ENCODE measurements at regions not wholly inside any gene's neighbourhood (a gene's known extent, or its start where the extent isn't known, plus 50 kb on each side); places are given as distances from the start of the nearest gene placed in this dataset.

DNA sequence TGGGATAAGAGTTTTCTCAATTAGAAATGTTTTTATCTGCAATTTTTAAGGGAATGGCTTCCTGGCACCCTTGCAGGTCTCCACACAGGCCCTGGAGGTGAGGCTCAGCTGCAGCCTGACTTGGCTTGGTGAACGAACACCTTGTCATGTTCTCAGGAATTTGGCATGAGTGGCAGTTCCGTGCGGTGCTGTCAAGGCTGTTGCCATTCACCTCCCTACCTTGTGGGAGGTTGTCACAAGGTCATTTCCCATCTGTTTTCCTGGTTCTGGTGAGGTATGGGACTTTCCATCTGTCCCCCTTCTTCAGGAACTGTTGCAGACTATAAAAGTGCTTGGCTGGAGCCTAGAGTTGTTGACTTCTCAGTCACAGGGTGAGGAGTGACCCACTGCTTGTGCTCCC, 82.9 kb downstream of the ELOVL4 start:
- Mint-ChIP-seq H3K27me3 (peaks cover 22% of the 10 kb centered on the region), H3K4me1 (peaks cover 7% of the 10 kb centered on the region), H3K36me3 (no peaks in the 10 kb centered on the region), H3K27ac (no peak overlapping the region), H3K4me3 (no peak overlapping the region), H3K9me3 (no peaks in the 10 kb centered on the region)
- ATAC-seq (ENCODE audit: low read depth) (no peak), DNase-seq (no peak)
- POLR2A ChIA-PET: no interaction called here

DNA sequence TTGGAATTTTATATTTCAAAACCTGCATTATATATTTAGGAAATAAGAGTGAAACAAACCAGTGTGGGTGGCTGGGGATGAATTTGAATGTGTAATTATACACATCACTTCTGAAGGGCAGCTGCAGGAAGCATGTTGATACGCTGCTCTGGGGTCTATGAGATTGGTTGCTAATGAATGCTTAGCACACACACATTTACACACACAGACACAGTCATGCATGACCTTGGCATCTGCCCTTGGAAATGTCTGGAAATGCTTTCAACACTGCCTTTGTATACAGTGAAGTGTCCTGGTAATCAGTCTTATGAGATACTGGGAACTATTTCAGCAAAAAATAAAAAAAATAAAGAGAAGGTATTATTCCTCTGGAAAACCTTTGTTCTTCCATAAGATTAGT, 83.4 kb downstream of the ELOVL4 start:
- Mint-ChIP-seq H3K4me3 (no peak overlapping the region), H3K4me1 (peaks cover 6% of the 10 kb centered on the region), H3K9me3 (no peaks in the 10 kb centered on the region), H3K36me3 (no peaks in the 10 kb centered on the region), H3K27ac (no peak overlapping the region), H3K27me3 (peaks cover 22% of the 10 kb centered on the region)
- ATAC-seq (ENCODE audit: low read depth) (no peak), DNase-seq (no peak)
- POLR2A ChIA-PET: no interaction called here

DNA sequence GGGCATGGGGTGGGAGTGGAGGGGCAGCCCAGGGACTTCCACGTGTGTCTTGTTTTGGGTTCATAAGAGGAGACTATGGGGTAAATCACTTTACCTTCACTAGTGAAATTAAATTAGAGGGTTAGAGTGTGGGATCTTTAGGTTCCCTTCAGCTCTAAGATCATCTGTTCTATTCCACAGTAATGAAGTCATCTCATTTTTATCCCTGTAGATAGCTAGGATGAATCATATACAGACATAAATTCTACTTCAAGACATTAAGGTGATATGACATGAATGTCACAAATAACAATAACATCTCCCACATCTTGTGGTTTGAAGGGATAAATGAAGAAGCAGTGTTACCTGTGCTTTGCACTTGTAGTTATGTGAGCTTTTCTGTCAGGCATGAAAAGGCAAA, 83.8 kb downstream of the ELOVL4 start:
- POLR2A ChIA-PET: no interaction called here
- Mint-ChIP-seq H3K36me3 (no peaks in the 10 kb centered on the region), H3K27ac (no peak overlapping the region), H3K9me3 (no peaks in the 10 kb centered on the region), H3K4me3 (no peak overlapping the region), H3K27me3 (peaks cover 22% of the 10 kb centered on the region), H3K4me1 (peaks cover 4% of the 10 kb centered on the region)
- ATAC-seq (ENCODE audit: low read depth): no peak
- DNase-seq: no peak

DNA sequence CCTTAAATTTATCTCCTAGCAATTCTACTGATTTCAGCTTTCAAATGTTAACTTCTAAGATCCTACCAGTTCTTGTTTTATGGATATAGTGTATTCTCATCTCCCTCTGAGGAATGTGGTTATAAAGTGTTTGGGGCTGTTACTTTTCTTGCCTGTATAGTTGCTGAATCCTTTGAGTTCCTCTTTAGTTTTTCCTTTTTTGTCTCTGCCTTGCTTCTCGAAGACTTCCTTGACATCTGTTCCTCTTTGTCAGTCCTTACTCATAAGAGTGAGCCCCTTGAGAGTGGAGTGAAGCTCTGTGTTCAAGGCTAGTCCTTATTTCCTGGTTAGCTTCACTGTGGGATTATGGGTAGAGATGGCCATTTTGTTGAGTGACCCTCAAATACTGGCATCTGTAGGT, 84.6 kb downstream of the ELOVL4 start:
- no peak overlapping the region for H3K4me3 Mint-ChIP-seq
- POLR2A ChIA-PET: no interaction called here
- no peak for DNase-seq
- no peak for ATAC-seq (ENCODE audit: low read depth)
- peaks cover 4% of the 10 kb centered on the region for H3K4me1 Mint-ChIP-seq
- peaks cover 22% of the 10 kb centered on the region for H3K27me3 Mint-ChIP-seq
- H3K9me3 Mint-ChIP-seq: no peaks in the 10 kb centered on the region
- H3K27ac Mint-ChIP-seq: no peak overlapping the region
- no peaks in the 10 kb centered on the region for H3K36me3 Mint-ChIP-seq

DNA sequence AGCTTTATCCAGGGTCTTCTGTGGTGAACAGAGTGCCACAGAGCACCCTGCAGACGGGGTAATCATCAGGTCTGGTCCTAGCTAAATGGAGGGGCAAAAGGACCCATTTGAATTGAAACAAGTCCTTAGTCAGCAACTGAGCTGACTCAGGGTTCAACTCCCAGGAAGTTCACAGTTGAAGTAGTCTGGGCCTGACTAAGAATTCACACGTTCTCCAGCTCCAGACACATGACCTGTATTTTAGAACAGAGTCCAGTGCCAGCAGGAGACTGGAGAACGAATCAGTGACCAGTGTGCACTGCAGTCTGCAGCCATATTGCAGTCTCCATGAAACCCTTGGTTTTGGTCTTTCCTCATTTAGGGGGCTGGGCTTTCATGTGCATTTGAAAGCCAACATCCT, 85.2 kb downstream of the ELOVL4 start:
- POLR2A ChIA-PET: no interaction called here
- no peak overlapping the region for H3K27ac Mint-ChIP-seq
- peaks cover 19% of the 10 kb centered on the region for H3K27me3 Mint-ChIP-seq
- ATAC-seq (ENCODE audit: low read depth) (no peak), DNase-seq (no peak)
- no peak overlapping the region for H3K4me3 Mint-ChIP-seq
- H3K36me3 Mint-ChIP-seq: no peaks in the 10 kb centered on the region
- peaks cover 4% of the 10 kb centered on the region for H3K4me1 Mint-ChIP-seq
- no peaks in the 10 kb centered on the region for H3K9me3 Mint-ChIP-seq

DNA sequence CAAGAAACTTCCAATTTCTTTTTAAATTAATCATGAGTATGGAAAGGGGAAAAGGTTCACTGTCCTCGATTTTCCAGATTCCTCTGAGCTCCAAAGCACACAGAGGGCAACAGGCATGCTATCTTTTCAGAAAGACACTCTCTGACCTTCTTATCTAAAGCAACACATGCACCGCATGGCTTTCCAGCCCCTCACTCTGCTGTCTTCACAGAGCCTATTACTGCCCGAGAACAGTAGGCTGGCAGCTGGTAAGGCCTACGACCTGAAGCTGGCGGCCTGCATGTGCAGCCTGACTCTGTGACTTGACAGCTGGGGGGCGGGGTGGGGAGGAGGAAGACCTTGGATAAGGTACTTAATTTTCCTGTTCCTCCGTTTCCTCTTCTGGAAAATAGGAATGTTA, 86.3 kb downstream of the ELOVL4 start:
- H3K36me3 Mint-ChIP-seq: no peaks in the 10 kb centered on the region
- POLR2A ChIA-PET: no interaction called here
- peaks cover 9% of the 10 kb centered on the region for H3K27me3 Mint-ChIP-seq
- peaks cover 3% of the 10 kb centered on the region for H3K4me1 Mint-ChIP-seq
- H3K9me3 Mint-ChIP-seq: no peaks in the 10 kb centered on the region
- ATAC-seq (ENCODE audit: low read depth): no peak
- DNase-seq: no peak
- H3K27ac Mint-ChIP-seq: no peak overlapping the region
- no peak overlapping the region for H3K4me3 Mint-ChIP-seq

DNA sequence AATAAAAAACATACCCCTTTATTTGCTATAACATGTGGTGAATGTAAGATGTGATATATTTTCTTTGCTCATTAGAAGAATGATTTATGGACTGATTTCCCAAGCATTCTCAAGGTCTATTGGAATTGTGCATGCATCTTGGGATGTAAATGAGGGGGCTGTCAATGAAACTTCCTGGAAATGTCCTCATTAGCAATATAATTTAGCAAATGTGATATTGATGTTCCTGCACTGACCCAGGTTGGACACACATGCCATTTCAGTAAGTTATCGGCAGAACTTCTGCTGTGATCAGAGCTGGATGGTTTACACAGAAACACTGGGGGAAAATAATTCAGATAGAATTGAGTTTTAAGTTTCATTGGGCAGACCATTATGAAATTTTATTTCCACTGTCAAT, 99.9 kb downstream of the ELOVL4 start:
- ATAC-seq (ENCODE audit: low read depth) (no peak), DNase-seq (no peak)
- Mint-ChIP-seq H3K36me3 (no peaks in the 10 kb centered on the region), H3K4me1 (no peaks in the 10 kb centered on the region), H3K27ac (no peak overlapping the region), H3K4me3 (no peak overlapping the region), H3K9me3 (no peaks in the 10 kb centered on the region), H3K27me3 (peaks cover 22% of the 10 kb centered on the region)
- POLR2A ChIA-PET: no interaction called here

DNA sequence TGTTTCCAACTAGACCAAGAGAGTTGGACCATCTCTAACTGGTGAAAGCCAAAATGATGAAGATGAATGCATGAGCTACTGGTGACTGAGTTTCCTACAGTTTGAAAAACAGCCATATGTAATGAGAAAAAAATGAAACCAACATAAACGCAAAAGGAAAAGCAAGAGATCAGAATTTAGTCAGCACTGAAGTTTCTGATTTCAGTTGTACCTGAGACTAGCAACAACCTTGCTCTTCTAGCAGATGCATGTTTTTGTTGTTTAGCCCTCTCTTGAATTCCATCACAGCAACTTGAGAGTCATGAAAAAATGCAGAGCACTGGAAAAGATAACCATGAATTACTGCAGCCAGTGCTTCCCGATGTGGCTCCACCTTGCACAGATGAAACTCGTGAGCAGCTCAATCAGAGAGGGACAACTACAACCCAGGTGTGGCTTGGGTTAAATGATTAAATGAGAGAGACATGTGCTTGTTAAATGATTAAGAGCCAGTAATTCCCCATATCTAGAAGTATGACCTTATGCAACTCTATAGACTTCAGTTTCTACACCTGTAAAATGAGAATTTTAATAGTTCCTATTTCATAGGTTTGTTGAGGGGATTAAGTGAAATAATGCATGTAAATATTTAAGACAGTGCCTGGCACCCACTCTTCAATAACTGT, 104.8 kb downstream of the ELOVL4 start:
- H3K4me1 Mint-ChIP-seq: no peaks in the 10 kb centered on the region
- H3K36me3 Mint-ChIP-seq: no peaks in the 10 kb centered on the region
- no peak overlapping the region for H3K27ac Mint-ChIP-seq
- no peak for ATAC-seq (ENCODE audit: low read depth)
- no peak for DNase-seq
- peaks cover 9% of the 10 kb centered on the region for H3K27me3 Mint-ChIP-seq
- POLR2A ChIA-PET: no interaction called here
- H3K9me3 Mint-ChIP-seq: no peaks in the 10 kb centered on the region
- H3K4me3 Mint-ChIP-seq: no peak overlapping the region

DNA sequence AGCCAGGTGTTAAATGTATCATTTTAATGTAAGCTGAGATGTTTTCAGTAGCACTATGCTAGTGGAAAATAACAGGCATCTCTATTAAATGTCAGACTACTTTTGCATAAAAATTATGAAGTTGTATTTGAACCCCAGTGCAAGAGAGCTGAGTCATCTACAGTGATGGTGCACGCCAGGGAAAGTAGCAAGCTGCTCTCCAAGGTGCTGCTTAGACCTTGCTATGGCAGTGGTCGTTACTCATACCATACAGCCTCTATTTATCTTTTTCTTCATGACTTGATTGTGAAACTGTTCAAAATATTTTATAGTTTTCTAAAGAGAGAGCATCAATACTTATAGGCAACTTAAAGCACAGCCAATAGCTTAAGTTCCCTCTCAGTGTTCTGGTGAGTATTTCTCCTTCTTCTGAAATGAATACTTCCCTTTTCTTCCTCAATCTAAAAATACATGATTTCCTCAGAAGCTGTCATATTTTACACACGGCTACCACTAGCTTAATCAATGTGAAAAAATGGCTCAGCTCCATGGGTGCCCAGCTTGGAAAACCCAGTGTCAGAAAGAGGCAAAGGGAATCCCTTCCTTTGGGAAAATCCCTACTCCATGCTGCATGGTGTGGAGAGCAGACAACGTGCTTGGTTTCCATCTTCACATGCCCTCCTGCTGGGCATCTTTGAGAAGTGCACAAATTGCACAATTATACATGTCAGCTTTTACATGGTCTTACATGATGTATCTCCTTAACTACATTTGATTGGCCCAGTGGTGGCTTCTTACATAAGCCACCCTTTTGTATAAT, 105.6 kb downstream of the ELOVL4 start:
- no peak overlapping the region for H3K4me3 Mint-ChIP-seq
- no peak for ATAC-seq (ENCODE audit: low read depth)
- DNase-seq: no peak

DNA sequence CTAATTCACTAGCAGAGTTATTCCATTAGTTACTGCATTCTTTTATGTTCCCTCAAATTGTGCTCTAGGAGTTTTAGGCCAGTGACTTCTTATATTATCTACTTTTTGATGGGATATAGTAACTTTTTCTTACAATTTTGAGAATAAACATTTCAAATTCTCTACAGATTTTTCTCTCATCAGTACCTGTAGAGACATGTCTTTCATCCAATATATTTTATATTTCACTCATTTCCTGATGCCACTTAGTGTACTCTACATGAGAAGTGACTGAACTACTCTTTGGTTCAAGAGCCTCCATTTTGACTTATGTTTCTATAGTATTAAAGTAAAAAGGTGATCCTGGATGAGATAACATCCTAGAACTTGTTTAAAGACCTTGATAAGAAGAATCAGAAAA, 108.5 kb downstream of the ELOVL4 start:
- H3K4me3 Mint-ChIP-seq: no peak overlapping the region
- no peaks in the 10 kb centered on the region for H3K4me1 Mint-ChIP-seq
- peaks cover 16% of the 10 kb centered on the region for H3K27me3 Mint-ChIP-seq
- no peak overlapping the region for H3K27ac Mint-ChIP-seq
- no peaks in the 10 kb centered on the region for H3K9me3 Mint-ChIP-seq
- DNase-seq (no peak), ATAC-seq (ENCODE audit: low read depth) (no peak)
- H3K36me3 Mint-ChIP-seq: no peaks in the 10 kb centered on the region
- POLR2A ChIA-PET: no interaction called here

More for the DNA sequence above, 105.6 kb downstream of the ELOVL4 start:
- Mint-ChIP-seq H3K36me3 (no peaks in the 10 kb centered on the region), H3K4me1 (no peaks in the 10 kb centered on the region), H3K9me3 (no peaks in the 10 kb centered on the region), H3K27me3 (peaks cover 9% of the 10 kb centered on the region), H3K27ac (no peak overlapping the region)
- POLR2A ChIA-PET: no interaction called here

DNA sequence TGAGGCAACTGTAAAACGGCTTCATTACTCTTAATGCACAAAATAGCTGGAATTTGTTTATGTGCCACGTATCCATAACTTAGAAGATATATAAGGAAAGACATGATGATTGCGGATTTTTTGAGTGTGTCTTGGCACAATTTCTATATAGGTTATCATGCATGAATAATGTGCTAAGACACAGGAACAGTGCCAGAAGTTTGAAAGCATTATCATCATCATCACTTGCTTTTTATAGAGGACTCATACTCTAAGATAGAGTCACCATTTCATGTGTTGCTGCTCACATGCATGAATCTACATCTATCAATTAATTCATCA, 113.4 kb downstream of the ELOVL4 start:
- Mint-ChIP-seq H3K9me3 (no peaks in the 10 kb centered on the region), H3K4me1 (no peaks in the 10 kb centered on the region), H3K27me3 (peaks cover 20% of the 10 kb centered on the region), H3K36me3 (no peaks in the 10 kb centered on the region), H3K27ac (no peak overlapping the region), H3K4me3 (no peak overlapping the region)
- POLR2A ChIA-PET: no interaction called here
- no peak for DNase-seq
- no peak for ATAC-seq (ENCODE audit: low read depth)

DNA sequence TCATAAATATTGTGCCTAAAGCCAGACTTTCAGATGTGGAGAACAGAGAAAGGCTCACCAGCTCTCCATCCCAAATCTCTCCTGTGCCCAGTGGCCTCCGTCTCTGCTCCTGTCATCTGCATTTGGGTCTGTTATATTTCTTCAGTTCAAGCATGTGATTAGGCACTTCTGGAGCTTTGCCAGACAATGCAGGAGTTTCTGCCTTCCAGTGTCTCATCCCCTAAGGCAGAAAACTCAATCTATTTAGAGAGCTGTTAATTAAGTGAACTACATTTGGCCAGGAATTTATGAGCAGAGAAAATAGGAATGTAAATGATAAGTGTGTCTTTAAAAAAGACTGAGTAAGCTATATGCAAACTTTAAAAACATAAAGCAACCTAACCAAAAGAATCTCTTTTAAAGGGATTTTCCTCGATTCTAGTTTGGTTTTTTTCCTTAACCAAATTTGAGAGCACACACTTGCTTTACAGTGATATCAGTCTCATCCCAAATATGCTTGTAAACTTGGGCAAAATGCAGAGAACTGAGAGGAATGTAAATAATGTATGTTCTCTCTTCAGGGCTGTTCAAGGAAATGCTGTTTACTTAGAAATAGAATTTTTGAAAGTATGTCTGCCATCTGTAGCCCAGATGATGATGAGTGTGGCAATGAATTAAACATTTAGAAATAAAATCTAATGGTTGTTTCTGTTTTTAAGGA, 113.9 kb downstream of the ELOVL4 start:
- Mint-ChIP-seq H3K27me3 (peaks cover 24% of the 10 kb centered on the region), H3K9me3 (no peaks in the 10 kb centered on the region), H3K27ac (no peak overlapping the region), H3K36me3 (no peaks in the 10 kb centered on the region), H3K4me1 (no peaks in the 10 kb centered on the region), H3K4me3 (no peak overlapping the region)
- DNase-seq: no peak
- no peak for ATAC-seq (ENCODE audit: low read depth)
- POLR2A ChIA-PET: no interaction called here

DNA sequence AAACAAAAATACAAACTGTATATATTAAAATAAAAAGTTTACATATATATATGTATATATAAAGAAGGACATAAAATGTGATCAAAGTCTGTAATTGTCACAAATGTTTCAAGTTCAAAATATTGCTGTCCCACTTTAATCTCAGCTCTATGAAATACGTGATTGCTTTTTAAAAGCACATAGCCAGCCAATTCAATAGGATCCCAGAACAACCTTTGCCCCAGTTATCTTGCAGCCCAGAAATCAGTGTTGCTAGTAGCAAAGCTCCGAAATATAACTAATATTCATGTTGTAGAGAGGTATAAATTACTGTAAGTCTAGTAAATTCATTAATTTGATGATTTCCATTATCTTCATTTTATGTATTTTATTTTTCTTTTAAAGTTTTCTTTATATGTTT, 114.6 kb downstream of the ELOVL4 start:
- H3K36me3 Mint-ChIP-seq: no peaks in the 10 kb centered on the region
- DNase-seq: no peak
- no peaks in the 10 kb centered on the region for H3K4me1 Mint-ChIP-seq
- no peaks in the 10 kb centered on the region for H3K9me3 Mint-ChIP-seq
- POLR2A ChIA-PET: no interaction called here
- no peak overlapping the region for H3K27ac Mint-ChIP-seq
- H3K4me3 Mint-ChIP-seq: no peak overlapping the region
- peaks cover 25% of the 10 kb centered on the region for H3K27me3 Mint-ChIP-seq
- ATAC-seq (ENCODE audit: low read depth): no peak

DNA sequence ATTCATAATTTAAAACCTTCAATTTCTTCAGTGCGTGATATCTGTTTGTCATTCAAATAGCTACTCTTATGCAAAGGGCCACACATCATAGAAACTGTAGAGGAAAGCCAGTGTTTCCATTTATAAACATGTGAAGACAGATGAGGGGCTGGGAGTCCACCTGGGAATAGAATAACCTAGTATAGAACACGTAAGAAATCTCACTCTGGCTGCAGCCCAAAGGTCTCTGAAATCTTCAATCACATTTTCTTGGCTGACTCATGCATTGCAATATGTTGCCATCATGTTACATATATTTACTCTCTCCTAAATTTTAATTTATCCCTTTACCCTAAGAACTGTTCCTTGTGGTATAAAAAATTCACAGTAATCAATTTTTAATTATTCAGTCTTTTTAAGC, 123.2 kb downstream of the ELOVL4 start:
- no peak overlapping the region for H3K4me3 Mint-ChIP-seq
- POLR2A ChIA-PET: no interaction called here
- no peaks in the 10 kb centered on the region for H3K4me1 Mint-ChIP-seq

More for the DNA sequence above, 123.2 kb downstream of the ELOVL4 start:
- peaks cover 42% of the 10 kb centered on the region for H3K27me3 Mint-ChIP-seq
- ATAC-seq (ENCODE audit: low read depth) (no peak), DNase-seq (no peak)
- H3K9me3 Mint-ChIP-seq: no peaks in the 10 kb centered on the region
- H3K36me3 Mint-ChIP-seq: no peaks in the 10 kb centered on the region
- no peak overlapping the region for H3K27ac Mint-ChIP-seq
